GM23248 (cell line): ENCODE measurements at regions not wholly inside any gene's neighbourhood (a gene's known extent, or its start where the extent isn't known, plus 50 kb on each side); places are given as distances from the start of the nearest gene placed in this dataset.

Experiments used
- EZH2 ChIP-seq: fragments of 200-600 bp; sonication (generic); IDR thresholded peaks from 2 replicates; pipeline ENCODE4 v1.6.1; 2018; ENCODE audit warnings: antibody characterized with exemption, mild to moderate bottlenecking; ENCODE audit not compliant: insufficient read depth, poor library complexity, severe bottlenecking
- EZH2phosphoT487 ChIP-seq: fragments of 200-600 bp; sonication (generic); IDR thresholded peaks from 2 replicates; pipeline ENCODE4 v1.6.1; 2018; ENCODE audit warnings: antibody characterized with exemption, moderate library complexity, mild to moderate bottlenecking, low read depth; ENCODE audit not compliant: insufficient read depth

DNA sequence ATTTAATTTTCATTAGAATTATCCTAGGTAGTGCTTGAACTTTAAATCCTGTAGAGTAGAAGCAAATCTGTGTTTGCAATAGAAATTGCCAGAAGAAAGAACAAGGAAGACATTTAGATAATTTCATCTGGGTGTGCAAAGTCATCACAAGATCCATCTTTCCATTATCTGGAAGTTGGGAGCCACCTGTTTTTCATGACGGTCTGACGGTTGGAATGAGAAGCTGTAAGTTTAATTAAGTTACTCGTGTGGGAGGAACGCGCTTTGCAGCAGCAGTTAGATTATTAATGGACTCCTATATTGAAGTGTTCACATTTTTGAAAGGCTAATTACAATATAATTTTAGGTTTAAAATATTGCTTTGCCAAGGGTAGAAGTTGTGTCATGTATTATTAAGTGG, 69.9 kb upstream of the PARD3B start:
- TF ChIP-seq EZH2phosphoT487, result no peak
- TF ChIP-seq EZH2, result no peak
